Cardiac fibroblast (primary cell): ENCODE measurements at regions not wholly inside any gene's neighbourhood (a gene's known extent, or its start where the extent isn't known, plus 50 kb on each side); places are given as distances from the start of the nearest gene placed in this dataset.

Experiments
- DNase-seq, 2 donors: peaks; one replicate each; pipeline versions ENCODE4 v3.0.0 to v3.0.0-alpha.2; 2010; ENCODE audit warnings: low read depth in 2 of 2
- H3K4me3 ChIP-seq, 2 donors: replicated peaks in 1 of 2; 1 replicate in 1 of 2; 2 replicates in 1 of 2; pipeline ENCODE4 v1.5.1; 2011; ENCODE audit warnings: low read depth in 2 of 2, low read length in 2 of 2, mild to moderate bottlenecking in 2 of 2, moderate library complexity in 1 of 2
- CTCF ChIP-seq: IDR thresholded peaks from one replicate; pipeline ENCODE4 v1.5.1; 2011; ENCODE audit warnings: low read depth, mild to moderate bottlenecking, low read length, inconsistent platforms

GRCh38 chr15:45891766-45892165 lies 256.9 kb downstream of the SQOR start:
- TF ChIP-seq CTCF, result no peak
- no peak for DNase-seq
- H3K4me3 ChIP-seq, result no peak overlapping the region

GRCh38 chr15:45892182-45892581 lies 257.4 kb downstream of the SQOR start:
- no peak overlapping the region for H3K4me3 ChIP-seq
- no peak for DNase-seq
- no peak for TF ChIP-seq CTCF

DNA sequence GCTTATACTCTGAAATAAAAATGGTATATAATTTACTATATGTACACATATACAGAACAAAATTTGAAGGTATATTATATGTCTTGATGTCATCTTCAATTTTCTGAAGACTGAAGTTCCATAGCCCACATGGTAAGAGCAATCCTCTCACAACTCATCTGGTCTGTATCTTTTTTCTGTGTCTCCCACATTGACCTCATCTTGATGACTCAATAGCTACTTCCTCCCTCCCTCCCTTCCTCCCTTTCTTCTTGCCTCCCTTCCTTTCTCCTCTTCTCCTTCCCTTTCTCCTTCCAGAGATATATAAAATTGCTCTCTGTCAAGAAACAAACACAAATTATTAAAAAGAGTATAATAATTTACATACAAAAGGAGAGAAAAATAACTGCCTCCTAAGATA lies 268.5 kb downstream of the SQOR start:
- TF ChIP-seq CTCF, result no peak
- no peak overlapping the region for H3K4me3 ChIP-seq
- DNase-seq, result peak; percentile 1 to 38

DNA sequence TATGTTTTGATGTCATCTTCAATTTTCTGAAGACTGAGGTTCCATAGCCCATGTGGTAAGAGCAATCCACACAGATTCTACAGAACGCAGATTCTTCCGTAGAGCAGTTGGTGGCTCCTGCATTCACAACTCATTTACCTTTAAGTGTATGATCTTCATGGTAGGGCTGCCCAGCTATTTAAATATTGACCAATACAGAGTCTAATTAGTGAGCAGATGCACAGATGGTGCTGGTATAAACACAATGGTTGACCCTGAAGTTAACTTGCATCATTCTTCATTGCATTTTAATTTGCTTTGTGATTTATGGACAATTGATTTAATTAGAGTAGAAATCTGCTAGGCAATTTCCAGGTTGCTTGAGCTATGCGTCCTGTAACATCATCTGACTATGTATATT lies 269.2 kb downstream of the SQOR start:
- H3K4me3 ChIP-seq, result no peak overlapping the region
- no peak for DNase-seq
- TF ChIP-seq CTCF, result no peak

- TF ChIP-seq CTCF, result no peak
- peak in 1 of 2 donors; percentile 3 for DNase-seq
Measured at GRCh38 chr15:45906230-45906629, 271.4 kb downstream of the SQOR start.

GRCh38 chr15:45910671-45911070 lies 275.8 kb downstream of the SQOR start:
- H3K4me3 ChIP-seq, result no peak overlapping the region
- no peak for DNase-seq
- TF ChIP-seq CTCF, result no peak

More at GRCh38 chr15:45906230-45906629, 271.4 kb downstream of the SQOR start:
- no peak overlapping the region for H3K4me3 ChIP-seq

DNA sequence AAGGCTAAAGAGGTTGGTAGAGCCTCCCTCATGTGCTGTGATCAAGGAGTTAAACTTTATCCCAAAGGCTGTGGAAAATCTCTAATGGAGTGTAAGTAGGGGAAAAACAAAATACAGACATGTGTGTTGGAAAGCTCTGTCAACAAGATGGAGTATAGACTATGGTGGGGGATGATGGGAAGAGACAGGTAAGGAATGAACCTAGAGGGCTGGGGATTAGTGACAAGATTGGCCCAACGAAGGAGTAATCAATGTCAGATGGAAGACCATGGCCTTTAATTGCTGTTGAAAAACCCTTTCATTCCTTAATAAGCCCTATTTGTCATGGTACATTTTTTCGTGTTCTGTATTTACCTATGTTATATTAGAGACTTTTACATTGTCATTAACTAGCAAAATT lies 278.6 kb downstream of the SQOR start:
- H3K4me3 ChIP-seq, result no peak overlapping the region
- no peak for TF ChIP-seq CTCF
- no peak for DNase-seq
